ENCODE measurements at regions not wholly inside any gene's neighbourhood (a gene's known extent, or its start where the extent isn't known, plus 50 kb on each side); places are given as distances from the start of the nearest gene placed in this dataset.
"Not testable (repeated sequence)": the region's sequence is repeated elsewhere in the genome, so short reads cannot be mapped to it uniquely, and the experiment has no call there.

DNA sequence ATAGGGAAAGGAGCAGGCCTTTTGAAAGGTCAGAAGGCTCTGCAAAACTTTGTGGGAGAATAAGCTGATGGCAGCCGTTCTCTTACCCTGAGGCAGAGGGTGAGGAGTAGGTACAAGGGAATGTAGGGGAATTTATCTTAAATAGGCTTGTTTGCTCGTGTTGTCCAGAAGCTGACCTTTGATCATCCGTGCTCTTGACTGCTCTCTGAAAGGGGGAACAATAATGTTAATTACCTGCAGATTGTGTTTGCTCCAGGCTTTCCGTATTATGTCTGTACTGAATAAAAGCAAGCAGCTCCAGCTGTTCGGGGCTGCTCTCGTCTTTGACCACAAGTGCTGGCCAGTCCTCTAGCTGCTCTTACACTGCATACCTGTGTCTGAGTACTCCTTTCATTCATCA is 116.3 kb downstream of the ZNF429 start:
- H3K4me3 ChIP-seq (replicated peaks; ENCODE audit: low read depth, low read length), result no peak overlapping the region
- TF ChIP-seq, protein P1, sequence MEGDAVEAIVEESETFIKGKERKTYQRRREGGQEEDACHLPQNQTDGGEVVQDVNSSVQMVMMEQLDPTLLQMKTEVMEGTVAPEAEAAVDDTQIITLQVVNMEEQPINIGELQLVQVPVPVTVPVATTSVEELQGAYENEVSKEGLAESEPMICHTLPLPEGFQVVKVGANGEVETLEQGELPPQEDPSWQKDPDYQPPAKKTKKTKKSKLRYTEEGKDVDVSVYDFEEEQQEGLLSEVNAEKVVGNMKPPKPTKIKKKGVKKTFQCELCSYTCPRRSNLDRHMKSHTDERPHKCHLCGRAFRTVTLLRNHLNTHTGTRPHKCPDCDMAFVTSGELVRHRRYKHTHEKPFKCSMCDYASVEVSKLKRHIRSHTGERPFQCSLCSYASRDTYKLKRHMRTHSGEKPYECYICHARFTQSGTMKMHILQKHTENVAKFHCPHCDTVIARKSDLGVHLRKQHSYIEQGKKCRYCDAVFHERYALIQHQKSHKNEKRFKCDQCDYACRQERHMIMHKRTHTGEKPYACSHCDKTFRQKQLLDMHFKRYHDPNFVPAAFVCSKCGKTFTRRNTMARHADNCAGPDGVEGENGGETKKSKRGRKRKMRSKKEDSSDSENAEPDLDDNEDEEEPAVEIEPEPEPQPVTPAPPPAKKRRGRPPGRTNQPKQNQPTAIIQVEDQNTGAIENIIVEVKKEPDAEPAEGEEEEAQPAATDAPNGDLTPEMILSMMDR (IDR thresholded peaks at IDR 0.05; ENCODE audit: low read length, missing control alignments), result no peak
- no peak for DNase-seq (ENCODE audit: low read depth)

DNA sequence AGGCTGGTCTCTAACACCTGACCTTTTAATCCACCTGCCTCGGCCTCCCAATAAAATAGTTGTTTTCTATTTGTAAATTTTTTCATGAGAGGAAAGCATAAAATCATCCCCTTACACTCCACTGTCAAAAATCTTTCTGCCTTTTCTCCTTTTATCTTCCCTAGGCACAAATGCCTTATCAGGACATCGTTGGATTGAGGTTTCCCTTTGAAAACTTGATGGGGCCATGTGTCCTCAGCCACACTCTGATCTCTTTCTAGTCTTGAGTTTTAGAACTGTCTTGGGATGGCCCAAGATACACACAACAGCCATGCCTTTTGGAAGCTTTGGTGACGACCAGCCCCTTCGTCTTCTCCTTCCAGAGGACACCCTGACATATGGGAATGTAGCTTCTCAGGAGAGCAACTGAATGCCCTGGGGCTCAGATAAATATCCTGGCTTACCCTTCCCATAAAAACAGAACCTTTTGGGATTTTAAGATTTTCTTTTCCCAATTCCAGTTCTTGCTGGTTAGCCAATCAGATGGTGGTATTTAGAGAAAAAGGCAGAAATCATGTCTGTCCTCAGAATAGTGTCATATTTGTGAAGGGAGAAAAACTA is 112.4 kb downstream of the ZNF429 start:
- no peak for DNase-seq (ENCODE audit: low read depth)
- TF ChIP-seq, protein P1 (IDR thresholded peaks at IDR 0.05; ENCODE audit: low read length, missing control alignments), result no peak
- no peak overlapping the region for H3K4me3 ChIP-seq (replicated peaks; ENCODE audit: low read depth, low read length)

DNA sequence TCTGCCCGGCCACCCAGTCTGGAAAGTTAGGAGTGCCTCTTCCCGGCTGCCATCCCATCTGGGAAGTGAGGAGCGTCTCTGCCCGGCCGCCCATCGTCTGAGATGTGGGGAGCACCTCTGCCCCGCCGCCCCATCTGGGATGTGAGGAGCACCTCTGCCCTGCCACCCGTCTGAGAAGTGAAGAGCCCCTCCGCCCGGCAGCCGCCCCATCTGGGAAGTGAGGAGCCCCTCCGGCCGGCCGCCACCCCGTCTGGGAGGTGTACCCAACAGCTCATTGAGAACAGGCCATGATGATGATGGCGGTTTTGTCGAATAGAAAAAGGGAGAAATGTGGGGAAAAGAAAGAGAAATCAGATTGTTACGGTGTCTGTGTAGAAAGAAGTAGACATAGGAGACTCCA is 109.4 kb downstream of the ZNF429 start:
- not testable (repeated sequence) for DNase-seq (ENCODE audit: low read depth); H3K4me3 ChIP-seq (replicated peaks; ENCODE audit: low read depth, low read length)

DNA sequence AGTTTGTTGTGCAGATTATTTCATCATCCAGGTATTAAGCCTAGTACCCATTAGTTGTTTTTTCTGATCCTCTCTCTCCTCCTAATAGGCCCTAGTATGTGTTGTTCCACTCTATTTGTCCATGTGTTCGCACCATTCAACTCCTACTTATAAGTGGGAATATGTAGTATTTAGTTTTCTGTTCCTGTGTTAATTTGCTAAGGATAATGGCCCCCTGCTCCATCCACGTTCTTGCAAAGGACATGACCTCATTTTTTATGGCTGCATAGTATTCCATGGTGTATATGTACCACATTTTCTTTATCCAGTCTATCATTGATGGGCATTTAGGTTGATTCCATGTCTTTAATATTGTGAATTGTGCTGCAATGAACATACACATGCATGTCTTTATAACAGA is 107.8 kb downstream of the ZNF429 start:
- not testable (repeated sequence) for H3K4me3 ChIP-seq (replicated peaks; ENCODE audit: low read depth, low read length); DNase-seq (ENCODE audit: low read depth)

DNA sequence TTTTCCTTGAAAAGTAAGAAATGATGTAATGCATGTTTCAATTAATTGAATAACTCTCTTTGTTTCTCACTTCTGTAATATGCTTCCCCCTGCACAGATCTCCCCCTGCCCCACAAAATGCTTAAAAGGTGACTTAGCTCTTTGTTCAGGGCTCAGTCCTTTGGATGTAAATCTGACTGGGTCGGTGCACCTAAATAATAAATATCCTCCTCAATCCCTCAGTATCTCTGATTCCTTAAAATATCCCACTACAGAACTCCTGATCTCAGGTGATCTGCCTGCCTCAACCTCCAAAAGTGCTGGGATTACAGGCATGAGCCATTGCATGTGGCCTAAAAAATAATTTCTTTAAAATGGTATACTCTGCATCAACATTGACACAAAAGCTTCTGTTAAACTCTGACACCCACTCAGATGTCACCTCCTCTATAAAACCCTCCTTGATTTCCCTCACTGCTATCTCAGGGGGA is 107.0 kb downstream of the ZNF429 start:
- DNase-seq (ENCODE audit: low read depth), result no peak
- TF ChIP-seq, protein P1 (IDR thresholded peaks at IDR 0.05; ENCODE audit: low read length, missing control alignments), result no peak
- no peak overlapping the region for H3K4me3 ChIP-seq (replicated peaks; ENCODE audit: low read depth, low read length)

DNA sequence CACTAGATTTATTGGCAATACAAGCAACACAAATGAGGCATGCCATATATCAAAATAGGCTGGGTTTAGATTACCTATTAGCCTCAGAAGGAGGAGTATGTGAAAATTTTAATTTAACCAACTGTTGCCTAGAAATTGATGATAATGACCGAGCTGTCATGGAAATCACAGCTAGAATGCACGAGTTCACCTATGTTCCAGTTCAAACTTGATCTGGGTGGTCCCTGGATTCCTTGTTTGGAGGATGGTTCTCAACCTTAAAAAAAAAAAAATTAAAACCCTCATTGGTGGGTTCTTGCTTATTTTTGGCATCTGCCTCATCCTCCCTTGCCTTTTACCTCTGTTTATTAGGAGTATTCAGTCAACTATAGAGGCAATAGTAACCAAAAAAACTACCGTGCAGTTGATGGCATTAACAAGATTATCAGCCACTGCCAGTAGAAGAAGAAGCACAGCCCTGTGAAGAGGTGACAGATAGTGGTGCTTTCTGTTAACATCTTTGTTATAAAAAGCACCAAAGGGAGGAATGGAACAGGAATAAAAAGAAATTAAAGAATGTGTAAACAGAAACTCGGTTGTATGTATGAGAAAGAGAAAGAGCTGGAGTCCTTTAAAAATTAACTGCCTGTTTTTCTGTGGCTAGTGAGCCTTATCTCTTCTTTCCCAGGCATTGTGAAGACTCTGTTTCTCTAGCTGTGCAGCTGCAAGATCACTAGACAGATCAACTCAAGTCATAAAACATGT is 106.4 kb downstream of the ZNF429 start:
- no peak for DNase-seq (ENCODE audit: low read depth)
- TF ChIP-seq, protein P1 (IDR thresholded peaks at IDR 0.05; ENCODE audit: low read length, missing control alignments), result no peak
- H3K4me3 ChIP-seq (replicated peaks; ENCODE audit: low read depth, low read length), result no peak overlapping the region

DNA sequence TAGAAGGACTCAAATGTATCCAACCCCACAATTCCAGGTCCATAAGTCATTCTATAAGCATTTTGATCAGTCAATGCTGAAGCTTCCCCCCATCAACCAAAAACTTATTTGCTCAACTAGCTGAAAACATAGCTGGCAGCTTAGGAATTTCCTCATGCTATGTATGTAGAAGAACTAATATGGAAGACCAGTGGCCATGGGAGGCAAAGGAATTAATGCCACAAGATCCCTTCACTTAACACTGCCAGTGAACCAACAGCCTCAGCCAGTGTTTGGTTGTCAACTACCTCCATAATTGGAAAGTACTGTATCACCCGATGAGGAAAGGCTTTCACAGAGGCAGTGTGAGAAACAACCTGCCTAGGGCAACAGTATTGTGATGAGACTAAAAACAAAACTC is 105.4 kb downstream of the ZNF429 start:
- TF ChIP-seq, protein P1 (IDR thresholded peaks at IDR 0.05; ENCODE audit: low read length, missing control alignments), result no peak
- no peak for DNase-seq (ENCODE audit: low read depth)
- no peak overlapping the region for H3K4me3 ChIP-seq (replicated peaks; ENCODE audit: low read depth, low read length)

DNA sequence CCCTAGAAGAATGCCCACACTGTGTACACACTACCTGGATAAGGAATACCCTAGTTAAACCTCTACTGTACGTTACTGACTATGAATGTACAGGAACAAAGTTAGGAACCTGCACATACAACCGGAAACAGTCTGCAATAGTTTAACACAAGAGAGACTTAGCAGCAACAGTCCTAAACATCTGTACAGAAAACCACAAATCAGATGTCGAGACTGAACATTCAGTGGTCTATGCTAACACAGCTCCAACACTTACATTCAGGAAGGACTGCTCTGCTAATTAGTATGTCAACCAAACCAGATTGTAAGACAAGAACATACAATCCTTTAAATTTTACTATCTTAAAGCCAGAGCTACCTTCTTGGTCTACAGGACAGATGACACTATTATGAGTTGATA is 104.9 kb downstream of the ZNF429 start:
- TF ChIP-seq, protein P1 (IDR thresholded peaks at IDR 0.05; ENCODE audit: low read length, missing control alignments), result no peak
- no peak for DNase-seq (ENCODE audit: low read depth)
- no peak overlapping the region for H3K4me3 ChIP-seq (replicated peaks; ENCODE audit: low read depth, low read length)
